ENCODE measurements at regions not wholly inside any gene's neighbourhood (a gene's known extent, or its start where the extent isn't known, plus 50 kb on each side); places are given as distances from the start of the nearest gene placed in this dataset.
A peak's percentile ranks its signal among the peaks of the same experiment; 100 is the strongest.
"Not testable (repeated sequence)": the region's sequence is repeated elsewhere in the genome, so short reads cannot be mapped to it uniquely, and the experiment has no call there.

DNA sequence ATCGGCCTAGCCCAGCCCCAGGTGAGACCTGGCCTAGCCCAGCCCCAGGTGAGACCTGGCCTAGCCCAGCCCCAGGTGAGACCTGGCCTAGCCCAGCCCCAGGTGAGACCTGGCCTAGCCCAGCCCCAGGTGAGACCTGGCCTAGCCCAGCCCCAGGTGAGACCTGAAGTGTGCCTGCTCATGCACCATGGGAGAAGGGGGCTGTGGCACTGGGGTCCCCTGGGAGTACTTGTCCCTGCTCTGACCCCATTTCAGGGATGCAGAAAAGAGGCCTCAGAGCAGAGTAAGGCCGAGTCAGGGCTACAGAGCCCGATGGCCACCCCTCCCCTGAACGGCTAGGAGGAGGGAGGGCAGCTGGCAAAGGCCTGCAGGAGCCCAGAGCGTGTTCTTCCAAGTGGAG, 129.6 kb downstream of the CRYBB2 start:
- DNase-seq (ENCODE audit: low spot score); FAIRE-seq: not testable (repeated sequence)

DNA sequence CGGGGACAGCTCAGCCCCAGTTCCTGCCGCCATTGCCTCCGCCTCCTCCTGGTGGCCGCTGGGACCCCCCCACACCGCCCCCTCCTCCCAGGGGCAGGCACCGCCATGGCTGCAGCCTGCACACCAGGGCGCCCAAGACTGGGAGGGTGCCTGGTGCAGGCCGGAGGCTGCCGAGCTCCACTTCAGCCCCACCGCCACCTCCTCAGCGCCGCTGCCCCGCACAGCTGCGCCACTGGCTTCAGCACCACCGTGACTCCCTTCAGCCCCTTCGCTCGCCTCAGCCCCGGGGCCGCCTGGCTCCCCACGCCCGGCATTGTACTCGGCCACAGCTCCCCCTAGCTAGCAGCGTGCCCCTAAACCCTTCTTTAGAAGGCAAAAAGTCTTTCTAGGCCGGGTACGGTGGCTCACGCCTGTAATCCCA, 131.1 kb downstream of the CRYBB2 start:
- DNase-seq (ENCODE audit: low spot score) (no peak), FAIRE-seq (no peak)

DNA sequence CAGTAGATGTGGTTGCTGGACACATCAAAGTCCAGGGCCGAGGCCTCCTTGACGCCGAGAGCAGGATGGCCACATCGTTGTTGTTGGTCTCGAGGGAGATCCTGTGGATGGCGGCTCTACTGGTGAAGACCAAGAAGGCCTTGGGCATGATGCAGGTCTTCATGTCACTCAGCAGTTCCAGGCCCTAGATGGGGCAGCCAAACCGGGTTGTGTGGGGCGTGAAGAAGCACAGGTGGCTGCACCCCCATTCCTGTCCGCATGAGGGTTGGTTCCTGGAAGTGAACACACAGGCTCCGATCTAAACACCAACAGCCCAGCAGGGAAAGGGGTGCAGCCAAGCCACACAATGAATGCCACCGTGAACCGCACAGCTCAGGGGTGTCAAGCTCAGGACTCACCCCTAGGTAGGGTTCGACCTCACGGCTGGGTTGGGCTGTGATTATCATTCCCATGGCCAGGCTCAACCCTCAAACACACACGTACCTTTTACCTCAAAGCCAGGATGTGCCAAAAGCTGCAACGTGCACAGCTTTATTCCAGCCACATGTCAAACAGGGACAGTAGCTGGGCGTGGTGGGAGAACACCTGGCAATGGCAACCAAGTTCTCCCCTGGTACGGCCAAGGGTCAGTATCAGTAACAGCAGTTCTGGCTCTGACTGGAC, 132.3 kb downstream of the CRYBB2 start:
- FAIRE-seq (peak; percentile 96), DNase-seq (ENCODE audit: low spot score) (no peak)

DNA sequence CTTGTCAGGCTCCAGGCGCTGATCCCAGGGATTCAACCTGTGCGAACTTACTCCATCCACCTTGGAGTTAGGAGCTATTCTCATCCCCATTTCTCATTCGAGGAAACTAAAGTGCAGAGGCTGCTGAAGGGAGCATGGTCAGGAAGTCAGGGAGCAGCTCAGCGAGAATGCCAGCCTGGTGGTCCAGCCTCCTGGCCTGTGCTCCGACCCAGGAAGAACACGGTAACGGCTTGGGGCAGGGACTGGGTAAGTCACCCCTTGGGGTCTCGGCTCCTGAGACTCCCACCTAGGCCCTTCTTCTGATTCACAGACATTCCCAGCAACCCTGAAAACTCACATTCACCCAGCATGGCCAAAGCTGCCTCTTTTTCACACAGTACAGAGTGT, 132.8 kb downstream of the CRYBB2 start:
- DNase-seq (ENCODE audit: low spot score) (no peak), FAIRE-seq (no peak)

DNA sequence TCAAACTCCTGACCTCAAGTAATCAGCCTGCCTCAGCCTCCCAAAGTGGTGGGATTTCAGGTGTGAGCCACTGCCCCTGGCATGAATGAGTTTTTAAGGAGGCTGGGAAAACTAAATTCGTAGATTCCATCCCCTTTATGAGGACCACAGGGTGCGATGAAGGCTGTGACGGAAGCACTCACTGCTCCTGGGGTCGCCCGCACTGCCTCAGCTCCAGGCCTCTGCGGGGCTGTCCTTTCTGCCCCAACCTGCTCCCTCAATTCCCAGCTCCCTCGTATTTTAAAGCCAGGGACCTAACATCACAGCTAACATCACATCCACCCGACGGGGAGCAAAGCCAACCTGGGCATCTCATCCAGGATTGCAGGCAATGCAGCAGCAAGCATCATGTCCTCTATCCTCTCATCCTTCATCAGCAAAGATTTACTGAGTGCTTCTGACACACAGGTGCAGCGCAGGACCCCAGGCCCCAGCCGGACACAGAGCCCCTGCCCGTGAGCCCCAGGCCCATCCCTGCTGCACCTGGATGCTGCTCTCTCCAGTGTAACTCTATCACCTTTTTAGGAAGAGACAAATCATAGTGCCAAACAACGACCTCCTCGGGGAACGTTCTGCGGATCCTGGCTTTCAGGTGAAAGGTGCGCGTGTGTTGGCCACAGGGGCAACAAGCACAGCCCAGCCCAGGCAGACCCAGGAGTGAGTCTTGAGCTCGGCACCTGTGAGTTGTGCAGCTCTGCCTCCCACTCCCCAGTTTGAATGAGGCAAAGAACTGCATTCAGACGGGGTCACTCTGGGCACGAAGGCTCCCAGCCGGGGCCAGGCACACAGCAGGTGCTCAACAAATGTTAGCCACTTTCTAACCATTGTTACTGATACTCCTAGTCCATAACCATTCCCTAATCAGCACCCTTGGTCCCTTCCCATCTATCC, 134.3 kb downstream of the CRYBB2 start:
- FAIRE-seq (peak; percentile 82), DNase-seq (ENCODE audit: low spot score) (no peak)

DNA sequence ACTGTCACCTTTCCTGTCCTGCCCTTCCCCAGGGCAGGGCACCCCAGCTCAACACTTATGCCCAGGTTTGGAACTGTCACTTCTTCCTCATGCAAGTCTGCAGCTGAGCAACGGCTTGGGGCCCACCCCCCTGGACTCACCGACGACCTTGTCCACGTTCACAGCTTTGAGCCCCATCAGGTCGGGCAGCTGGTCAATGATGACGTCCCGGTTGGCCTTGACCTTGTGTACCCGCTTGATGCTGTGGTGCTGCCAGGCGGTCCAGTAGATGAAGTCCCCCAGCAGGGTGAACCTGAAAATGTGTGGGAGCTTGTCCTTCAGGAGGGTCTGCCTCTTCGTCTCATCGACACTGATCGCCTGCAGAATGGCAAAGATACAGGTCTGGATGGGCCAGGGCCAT, 135.0 kb downstream of the CRYBB2 start:
- no peak for DNase-seq (ENCODE audit: low spot score)
- FAIRE-seq = peak; percentile 97

DNA sequence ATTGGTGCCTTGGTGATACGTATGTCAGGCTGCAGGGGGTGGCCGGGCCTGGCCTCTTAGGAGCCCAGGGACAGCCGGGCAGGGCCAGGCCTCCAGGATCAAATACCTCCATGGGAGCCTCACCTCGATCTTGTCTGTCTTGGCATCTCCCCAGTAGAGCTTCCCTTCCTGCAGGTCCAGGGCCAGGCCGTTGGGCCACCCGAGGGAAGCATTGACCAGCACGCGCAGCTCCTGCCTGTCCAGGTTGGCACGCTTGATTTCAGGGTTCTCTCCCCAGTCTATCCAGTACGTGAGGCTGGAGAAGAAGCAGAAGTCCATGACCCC, 137.7 kb downstream of the CRYBB2 start:
- no peak for FAIRE-seq
- no peak for DNase-seq (ENCODE audit: low spot score)

DNA sequence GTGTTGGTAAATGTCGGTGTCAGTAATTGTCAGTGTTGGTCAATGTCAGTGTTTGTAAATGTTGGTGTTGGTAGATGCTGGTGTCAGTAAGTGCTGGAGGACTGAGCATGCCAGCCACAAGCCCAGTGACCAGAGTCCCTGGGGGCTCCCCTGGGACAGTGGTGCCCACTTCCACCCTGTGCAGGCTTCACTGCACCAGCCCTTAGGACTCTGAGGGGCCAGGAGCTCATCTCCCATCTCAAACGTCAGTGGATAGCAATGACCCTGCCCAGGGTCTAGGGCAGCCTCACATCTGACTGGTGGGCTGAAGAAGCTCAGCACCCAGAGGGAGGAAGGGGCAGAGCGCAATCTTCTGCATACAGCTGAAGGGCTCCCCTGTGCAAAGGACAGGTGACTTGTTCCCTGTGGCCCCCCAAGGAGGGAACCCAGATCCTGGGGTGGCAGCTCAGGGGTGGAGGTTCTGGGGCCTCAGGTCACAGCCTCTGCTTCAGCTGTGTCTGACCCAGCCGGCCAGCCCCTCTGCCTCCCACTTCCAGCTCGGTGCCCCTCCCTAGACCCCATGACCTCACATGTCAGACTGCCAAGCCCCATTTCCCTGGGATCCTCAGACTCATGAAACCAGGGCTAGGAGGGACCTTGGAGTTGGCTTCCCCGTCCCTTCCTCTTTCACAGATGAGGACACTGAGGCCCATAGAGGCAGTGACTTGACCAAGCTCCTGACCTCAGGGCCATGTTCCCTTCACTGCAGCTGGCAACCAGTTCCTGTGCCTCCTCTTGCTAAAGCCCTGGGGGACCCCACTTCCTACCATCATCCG, 138.4 kb downstream of the CRYBB2 start:
- FAIRE-seq (peak; percentile 97), DNase-seq (ENCODE audit: low spot score) (no peak)

DNA sequence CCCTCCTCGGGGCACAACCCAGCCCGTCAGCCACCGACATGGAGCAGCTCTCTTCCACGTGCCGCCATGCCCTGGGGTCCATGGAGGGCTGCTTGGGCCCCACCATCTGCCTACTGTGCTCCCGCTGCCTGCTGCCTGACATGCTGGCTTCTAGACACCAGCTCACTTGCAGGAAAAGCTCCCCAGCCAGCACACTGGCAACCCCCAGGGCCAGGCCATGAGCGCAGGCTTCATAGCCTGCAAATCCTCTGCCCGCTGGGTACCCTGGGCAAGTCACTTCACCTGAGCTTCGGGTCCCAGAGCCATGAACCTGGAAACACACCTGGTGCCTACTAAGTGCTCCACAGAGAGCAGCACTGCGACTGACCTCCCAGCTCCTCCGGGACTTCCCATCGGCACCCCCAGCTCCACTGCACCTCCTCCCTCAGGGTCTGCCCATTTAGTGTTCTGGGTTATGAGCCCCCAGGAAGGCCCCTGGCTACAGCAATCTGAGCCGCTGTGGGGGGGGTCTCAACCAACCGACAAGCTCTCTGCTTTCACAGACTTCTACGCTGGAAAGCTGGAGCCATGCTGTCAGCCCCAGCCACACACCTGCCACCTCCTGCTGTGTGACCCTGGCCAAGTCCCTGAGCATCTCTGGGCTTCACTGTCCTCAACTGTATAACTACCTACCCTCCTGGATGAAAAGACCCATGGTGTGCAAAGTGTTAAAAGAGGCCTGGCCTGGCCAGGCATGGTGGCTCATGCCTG, 139.2 kb downstream of the CRYBB2 start:
- FAIRE-seq = peak; percentile 32
- DNase-seq (ENCODE audit: low spot score) = no peak

DNA sequence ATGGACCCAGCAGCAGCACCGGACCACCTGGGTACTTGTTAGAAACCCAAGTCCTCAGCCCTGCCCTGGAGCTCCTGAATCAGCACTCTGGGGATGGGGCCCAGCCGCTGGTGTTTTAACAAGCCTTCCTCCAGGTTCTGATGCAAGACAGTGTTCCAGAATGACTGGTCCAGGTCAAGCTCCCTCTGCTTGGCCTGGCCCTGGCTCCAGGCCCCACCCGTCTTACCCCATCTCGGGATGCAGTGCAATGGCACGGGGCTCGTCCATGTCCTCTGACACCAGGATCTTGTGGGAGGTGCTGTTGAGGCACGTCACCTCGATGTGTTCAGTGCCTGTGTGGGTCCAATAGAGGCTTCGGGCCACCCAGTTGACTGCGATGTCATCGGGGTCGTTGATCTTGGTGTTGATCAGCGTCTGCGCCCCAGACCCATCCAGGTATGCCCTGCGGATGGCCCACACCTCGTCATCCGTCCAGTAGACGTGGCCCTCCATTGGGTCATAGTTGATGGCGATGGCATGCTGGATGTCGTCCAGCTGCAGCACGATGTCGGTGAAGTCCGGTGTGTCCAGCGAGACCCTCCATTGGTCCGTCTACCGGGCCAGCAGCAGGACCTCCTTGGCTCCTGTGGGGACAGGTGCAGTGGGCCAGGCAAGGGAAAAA, 140.3 kb downstream of the CRYBB2 start:
- DNase-seq (ENCODE audit: low spot score) (no peak), FAIRE-seq (peak; percentile 96)

DNA sequence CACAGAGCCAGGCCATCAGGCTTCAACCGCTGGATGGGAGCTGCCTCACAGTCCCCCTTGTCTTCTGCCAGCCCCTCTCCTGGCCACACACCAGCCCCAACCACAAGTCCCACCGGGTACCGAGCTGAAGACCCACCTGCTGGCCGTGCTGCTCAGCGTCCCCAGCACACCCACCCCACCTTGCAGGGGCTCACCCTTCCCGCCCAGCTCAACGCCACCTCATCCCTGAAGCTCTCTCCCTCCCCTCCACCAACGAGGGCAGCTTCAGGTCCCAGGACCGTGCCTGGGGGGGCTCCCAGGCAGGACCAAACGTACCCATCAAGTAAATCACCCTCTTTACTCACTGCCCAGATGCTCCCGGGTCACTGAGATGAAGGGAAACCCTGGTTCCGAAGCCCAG, 141.0 kb downstream of the CRYBB2 start:
- peak; percentile 74 for FAIRE-seq
- no peak for DNase-seq (ENCODE audit: low spot score)

DNA sequence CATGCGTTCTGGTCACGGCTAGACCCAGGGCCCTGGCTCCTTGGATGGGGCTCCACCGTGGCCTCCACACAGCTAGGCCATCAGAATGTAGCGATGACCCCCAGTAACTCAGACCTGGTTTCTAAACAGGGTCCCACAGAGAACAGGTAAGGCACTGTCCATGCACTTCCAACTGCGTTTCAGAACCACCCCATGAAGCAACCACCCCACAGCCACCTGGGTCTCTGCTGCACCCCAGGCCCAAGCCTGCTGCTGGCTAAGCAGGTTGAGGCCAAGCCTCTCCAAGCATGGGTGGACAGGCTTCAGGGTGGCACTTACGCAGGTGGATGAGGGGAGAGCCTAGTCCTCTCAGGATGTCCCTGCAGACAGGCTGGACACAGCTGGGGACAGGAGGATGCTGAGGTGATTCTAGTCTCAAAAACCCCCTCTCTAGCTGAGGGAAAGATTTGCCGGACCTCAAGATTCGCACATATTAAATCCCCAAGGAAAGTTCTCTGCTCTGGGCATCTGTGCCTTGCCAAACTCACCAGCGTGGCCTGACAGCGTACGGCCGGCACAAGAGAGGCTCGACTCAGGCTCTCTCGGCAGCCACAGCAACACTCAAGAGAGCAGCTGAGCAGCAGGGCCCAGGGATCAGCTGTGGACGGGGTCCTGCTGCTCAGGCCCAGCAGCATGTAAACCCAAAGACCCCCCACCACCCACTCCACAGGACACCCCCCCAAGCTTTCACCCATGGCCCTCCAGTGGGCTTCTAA, 141.6 kb downstream of the CRYBB2 start:
- no peak for DNase-seq (ENCODE audit: low spot score)
- no peak for FAIRE-seq

DNA sequence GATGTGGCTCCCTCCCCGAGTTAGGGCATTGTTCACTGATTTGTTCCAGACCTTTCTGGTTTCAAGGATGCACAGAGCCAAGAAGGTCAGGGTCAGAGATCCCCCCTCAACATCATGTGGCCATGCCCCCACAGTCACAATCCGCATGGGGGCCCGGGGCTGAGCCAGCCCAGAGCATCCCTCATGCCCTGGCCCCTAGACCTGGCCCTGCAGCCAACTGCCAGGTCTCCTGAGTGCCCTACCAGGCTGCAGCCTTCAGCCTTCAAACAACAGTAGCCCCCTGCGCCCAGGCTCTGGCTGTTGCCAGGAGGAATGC, 142.4 kb downstream of the CRYBB2 start:
- DNase-seq (ENCODE audit: low spot score) = no peak
- FAIRE-seq = no peak

DNA sequence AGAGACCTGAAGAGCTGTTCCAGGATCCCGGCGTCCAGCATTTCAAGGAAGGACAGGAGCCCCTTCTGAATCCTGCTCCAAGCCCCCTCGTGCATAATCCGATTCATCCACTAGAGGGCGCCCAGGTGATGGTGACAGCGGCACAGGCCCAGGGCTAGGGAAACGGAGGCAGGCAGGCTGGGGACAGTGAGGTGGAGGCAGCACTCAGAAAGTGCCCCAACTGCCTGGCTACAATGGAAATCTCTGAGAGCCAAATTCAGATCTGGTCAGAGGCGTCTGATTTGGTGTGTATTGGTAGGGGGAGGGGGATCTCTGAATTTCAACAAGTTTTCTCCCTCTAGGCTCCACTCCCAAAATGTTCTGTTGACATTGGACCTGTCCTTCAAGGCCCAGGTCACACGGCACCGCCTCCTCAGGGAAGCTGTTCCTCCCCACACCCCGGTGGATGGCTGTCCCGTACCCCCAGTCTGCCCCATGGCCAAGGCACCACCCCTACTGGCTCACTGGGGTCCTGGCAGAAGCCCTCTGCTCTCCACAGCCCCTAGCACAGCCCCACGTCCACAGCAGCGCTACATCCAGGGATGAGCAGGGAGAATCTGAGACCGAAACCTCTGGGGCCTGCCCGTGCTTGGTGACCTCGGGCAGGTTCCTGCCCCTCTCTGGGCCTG, 142.9 kb downstream of the CRYBB2 start:
- DNase-seq (ENCODE audit: low spot score) (peak; percentile 94), FAIRE-seq (peak; percentile 99)

DNA sequence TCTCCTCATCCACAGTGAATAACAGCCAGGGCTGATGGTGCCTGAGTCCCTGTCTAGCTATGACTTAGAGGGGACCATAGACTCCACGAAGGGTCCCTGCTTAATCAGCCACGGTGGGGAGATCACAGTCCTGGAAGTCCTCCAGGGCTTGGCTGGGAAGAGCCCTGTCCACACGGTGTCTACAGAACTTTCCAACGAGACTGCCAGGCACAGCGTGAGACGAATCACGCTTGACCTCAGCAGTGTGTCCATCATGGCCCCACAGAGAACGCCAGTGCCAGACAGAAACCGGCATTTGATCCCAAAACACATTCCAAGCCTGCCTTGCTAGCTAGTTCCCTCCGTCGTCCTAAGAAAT, 143.4 kb downstream of the CRYBB2 start:
- no peak for DNase-seq (ENCODE audit: low spot score)
- FAIRE-seq = no peak

DNA sequence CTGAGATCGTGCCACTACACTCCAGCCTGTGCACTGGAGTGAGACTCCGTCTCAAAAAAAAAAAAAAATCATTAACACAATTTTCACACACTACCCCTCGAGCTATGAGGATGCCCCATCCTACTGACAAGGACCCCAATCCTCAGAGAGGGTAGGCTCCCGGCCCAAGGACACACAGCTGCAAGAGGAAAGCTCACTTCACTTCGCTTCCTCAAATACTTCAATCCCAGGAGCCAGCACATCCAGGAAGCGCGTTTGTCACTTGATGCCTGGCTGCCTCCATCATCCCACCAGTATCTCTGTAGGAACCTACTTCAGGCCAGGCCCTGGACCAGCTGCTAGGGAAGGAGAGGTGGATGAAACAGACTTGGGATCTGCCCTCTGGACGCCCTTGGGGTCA, 144.0 kb downstream of the CRYBB2 start:
- FAIRE-seq (peak; percentile 69), DNase-seq (ENCODE audit: low spot score) (no peak)

DNA sequence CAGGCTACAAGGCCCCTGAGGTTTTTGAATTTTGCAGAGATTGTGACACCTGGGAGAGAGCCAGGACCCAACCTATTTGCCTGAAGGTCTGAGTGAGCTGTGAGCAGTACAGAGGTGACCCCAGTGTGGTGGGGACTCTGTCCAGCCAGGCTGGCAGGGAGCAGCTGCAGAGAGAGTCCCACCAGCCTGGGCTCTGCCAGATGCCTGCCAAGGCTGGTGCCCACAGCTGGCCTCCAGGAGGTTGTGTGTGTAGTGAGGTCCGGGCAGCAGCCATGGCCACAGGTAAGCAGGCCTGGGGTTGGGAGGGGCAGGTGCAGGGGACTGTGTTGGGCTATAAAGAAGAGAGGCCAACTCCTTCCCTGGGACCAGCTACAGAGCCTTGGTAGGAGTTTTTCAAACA, 144.8 kb downstream of the CRYBB2 start:
- DNase-seq (ENCODE audit: low spot score) (no peak), FAIRE-seq (peak; percentile 23)

DNA sequence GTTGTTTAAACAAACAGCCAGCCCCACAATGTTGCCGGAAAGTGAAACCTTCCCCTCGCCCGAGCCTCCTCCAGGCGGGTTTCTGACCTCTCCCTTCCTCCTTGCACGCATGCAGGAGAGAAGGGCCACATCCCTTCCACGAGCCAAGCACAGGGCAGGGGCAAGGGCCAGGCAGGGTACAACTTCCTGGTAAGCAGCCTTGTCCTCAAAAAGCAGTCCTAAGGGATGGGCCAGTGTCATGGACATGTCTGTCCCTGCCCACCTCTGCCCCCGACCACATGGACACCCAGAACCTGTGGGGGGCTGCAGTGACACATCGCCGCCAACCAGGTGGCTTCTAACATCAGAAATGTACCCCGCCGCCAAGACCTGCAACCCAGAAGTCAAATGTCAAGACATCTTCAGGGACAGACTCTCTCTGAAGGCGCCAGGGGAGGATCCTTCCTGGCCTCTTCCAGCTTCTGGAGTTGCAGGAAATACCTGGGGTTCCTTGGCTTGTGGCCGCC, 145.3 kb downstream of the CRYBB2 start:
- DNase-seq (ENCODE audit: low spot score) (no peak), FAIRE-seq (peak; percentile 90)

DNA sequence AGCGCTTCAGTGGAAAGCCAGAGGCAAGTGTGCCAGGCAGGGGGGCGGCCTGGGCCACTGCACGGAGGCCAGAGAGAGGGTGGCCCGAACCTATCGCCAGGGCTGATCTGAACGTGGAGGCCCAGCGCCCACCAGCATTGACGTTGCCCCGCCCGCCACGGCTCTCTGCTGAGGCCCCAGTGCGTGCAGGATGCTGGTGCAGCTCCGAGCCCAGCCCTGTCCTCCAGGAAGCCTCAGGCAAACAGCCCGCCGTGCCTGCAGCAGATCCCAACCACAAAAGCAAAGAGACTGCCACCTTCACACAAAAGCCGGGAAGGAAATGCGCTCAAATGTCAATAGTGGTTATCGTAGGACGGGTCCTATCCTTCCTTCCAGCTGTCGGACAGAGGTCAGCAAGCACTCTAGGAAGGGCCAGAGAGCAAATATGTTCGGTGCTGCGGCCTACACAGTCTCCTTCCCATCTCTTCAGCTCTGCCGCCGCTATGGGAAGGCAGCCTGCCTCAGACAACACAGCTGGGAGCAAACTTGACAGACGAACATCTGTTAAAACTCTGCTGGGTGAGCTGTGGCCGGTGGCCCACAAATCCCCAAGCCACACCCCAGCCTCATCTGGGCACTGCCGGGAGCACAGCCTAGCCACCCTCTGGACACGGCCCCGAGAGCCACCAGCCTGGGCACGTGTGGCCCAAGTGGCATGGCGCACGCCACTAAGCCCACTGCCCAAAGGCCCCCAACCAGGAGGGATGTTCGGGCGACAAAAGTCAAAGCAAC, 146.2 kb downstream of the CRYBB2 start:
- FAIRE-seq = peak; percentile 98
- no peak for DNase-seq (ENCODE audit: low spot score)
